ENCODE measurements at regions not wholly inside any gene's neighbourhood (a gene's known extent, or its start where the extent isn't known, plus 50 kb on each side); places are given as distances from the start of the nearest gene placed in this dataset.

GRCh38 chr21:25375675-25376074 lies 231.6 kb downstream of the MRPL39 start:
- DNase-seq: no peak

- DNase-seq: no peak
Observed at GRCh38 chr21:25373126-25374082, 233.9 kb downstream of the MRPL39 start.

- no peak for DNase-seq
Observed at GRCh38 chr21:25371841-25372425, 235.3 kb downstream of the MRPL39 start.

- DNase-seq: no peak
Observed at GRCh38 chr21:25370311-25370744, 237.0 kb downstream of the MRPL39 start.

GRCh38 chr21:25369524-25370300 lies 237.6 kb downstream of the MRPL39 start:
- no peak for DNase-seq

GRCh38 chr21:25368531-25368930 lies 238.8 kb downstream of the MRPL39 start:
- DNase-seq: no peak

GRCh38 chr21:25366116-25366515 lies 241.2 kb downstream of the MRPL39 start:
- no peak for DNase-seq

- DNase-seq: no peak
Observed at GRCh38 chr21:25362375-25363267, 244.7 kb downstream of the MRPL39 start.

- DNase-seq: no peak
Observed at GRCh38 chr21:25361765-25362164, 245.5 kb downstream of the MRPL39 start.

GRCh38 chr21:25361097-25361496 lies 246.2 kb downstream of the MRPL39 start:
- no peak for DNase-seq

GRCh38 chr21:25360593-25360992 lies 246.7 kb downstream of the MRPL39 start:
- DNase-seq: peak in 1 of 5 experiments; percentile 5

- DNase-seq: no peak
Observed at GRCh38 chr21:25359724-25360123, 247.6 kb downstream of the MRPL39 start.

- peak in 1 of 5 experiments; percentile 31 for DNase-seq
Observed at GRCh38 chr21:25350056-25350455, 257.2 kb downstream of the MRPL39 start.

GRCh38 chr21:25343774-25344545 lies 263.3 kb downstream of the MRPL39 start:
- no peak for DNase-seq

- DNase-seq: no peak
Observed at GRCh38 chr21:25342816-25343215, 264.5 kb downstream of the MRPL39 start.

- no peak for DNase-seq
Observed at GRCh38 chr21:25341981-25342380, 265.3 kb downstream of the MRPL39 start.

- DNase-seq: no peak
Observed at GRCh38 chr21:25338415-25338814, 268.9 kb downstream of the MRPL39 start.

- no peak for DNase-seq
Observed at GRCh38 chr21:25334046-25334730, 273.1 kb downstream of the MRPL39 start.

GRCh38 chr21:25331286-25331685 lies 276.0 kb downstream of the MRPL39 start:
- no peak for DNase-seq

GRCh38 chr21:25330266-25330665 lies 277.0 kb downstream of the MRPL39 start:
- no peak for DNase-seq
